Lower lobe of right lung (tissue), 2 donors: ENCODE measurements at regions not wholly inside any gene's neighbourhood (a gene's known extent, or its start where the extent isn't known, plus 50 kb on each side); places are given as distances from the start of the nearest gene placed in this dataset.

Experiments
- ATAC-seq, 2 donors: fragments of 200-7000 bp; cut with Tn5 transposase; one replicate each; pipeline ENCODE4 v1.9.1; 2020 to 2022; ENCODE audit warnings: mild to moderate bottlenecking in 2 of 2, moderate library complexity in 2 of 2
- DNase-seq: peaks from one replicate; pipeline ENCODE4 v3.0.0-alpha.2; 2020
- H3K27ac ChIP-seq: fragments of 200-600 bp; one replicate; pipeline ENCODE4 v1.8.0; 2022
- H3K27me3 ChIP-seq: fragments of 200-600 bp; one replicate; pipeline ENCODE4 v1.8.0; 2022; ENCODE audit warnings: low read depth
- H3K36me3 ChIP-seq: fragments of 200-600 bp; one replicate; pipeline ENCODE4 v1.8.0; 2022; ENCODE audit warnings: mild to moderate bottlenecking
- H3K4me1 ChIP-seq: fragments of 200-600 bp; one replicate; pipeline ENCODE4 v1.8.0; 2022
- H3K4me3 ChIP-seq: fragments of 200-600 bp; one replicate; pipeline ENCODE4 v1.8.0; 2022; ENCODE audit warnings: mild to moderate bottlenecking
- H3K9me3 ChIP-seq: fragments of 200-600 bp; one replicate; pipeline ENCODE4 v1.8.0; 2022
- CTCF ChIP-seq: fragments of 200-600 bp; IDR thresholded peaks from one replicate; pipeline ENCODE4 v1.8.0; 2022; ENCODE audit warnings: antibody characterized with exemption, mild to moderate bottlenecking
- intact Hi-C: fragments of 100-400 bp; cut with DNase I; formaldehyde crosslinking; loops from one replicate; pipeline ENCODE4 v1.11.0; 2022
- donor health status: DM: no; HTN: yes; CAD: no; lungs with severe emphysema.

DNA sequence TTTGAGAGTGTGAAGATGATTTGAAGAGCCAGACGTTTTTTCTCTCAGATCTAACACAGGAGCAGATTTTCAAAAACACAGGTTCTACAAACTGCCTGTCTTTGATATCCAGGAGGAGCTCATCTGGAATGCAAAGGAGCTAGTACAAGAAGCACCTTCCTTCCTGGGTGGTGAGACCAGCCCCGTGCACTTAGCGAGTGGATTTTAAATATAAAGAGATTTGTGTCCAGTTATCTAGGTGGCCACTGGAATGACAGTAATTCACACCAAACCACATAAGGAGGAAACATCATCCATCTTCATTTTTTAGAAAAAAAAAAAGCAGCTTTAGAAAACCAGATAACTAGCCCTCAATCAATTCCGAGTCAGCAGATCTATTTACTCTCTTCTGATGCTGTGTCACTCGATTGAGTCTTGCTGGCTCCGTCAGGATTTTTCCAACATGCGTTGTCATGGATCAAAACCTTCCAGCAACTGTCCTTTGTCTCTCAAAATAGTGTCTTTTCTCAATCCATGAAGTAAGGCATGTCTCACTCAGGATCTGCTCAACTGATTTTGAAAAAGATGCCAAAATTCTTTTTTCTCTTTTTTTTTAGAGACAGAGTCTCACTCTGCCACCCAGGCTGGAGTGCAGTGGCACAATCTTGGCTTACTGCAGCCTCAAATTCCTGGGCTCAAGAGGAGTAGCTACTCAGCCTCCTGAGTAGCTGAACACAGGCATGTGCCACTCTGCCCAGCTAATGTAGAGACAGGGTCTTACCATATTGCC, 451.2 kb upstream of the PSMD7 start:
- DNase-seq (no peak), ATAC-seq (no peak)
- H3K36me3 ChIP-seq: no peaks in the 10 kb centered on the region
- no peaks in the 10 kb centered on the region for H3K4me1 ChIP-seq
- no peak overlapping the region for H3K4me3 ChIP-seq
- H3K27me3 ChIP-seq: no peaks in the 10 kb centered on the region
- H3K27ac ChIP-seq: no peak overlapping the region
- H3K9me3 ChIP-seq: no peaks in the 10 kb centered on the region
- intact Hi-C loops: no loop called here
- no peak for TF ChIP-seq CTCF

GRCh38 chr16:73840728-73841127, 455.9 kb upstream of the PSMD7 start:
- intact Hi-C loops: no loop called here
- TF ChIP-seq CTCF: no peak

GRCh38 chr16:73831220-73831619, 465.4 kb upstream of the PSMD7 start:
- Histone ChIP-seq H3K27me3 (no peaks in the 10 kb centered on the region), H3K27ac (no peak overlapping the region), H3K36me3 (no peaks in the 10 kb centered on the region), H3K9me3 (no peaks in the 10 kb centered on the region), H3K4me3 (no peak overlapping the region), H3K4me1 (no peaks in the 10 kb centered on the region)
- DNase-seq (no peak), ATAC-seq (no peak)
- TF ChIP-seq CTCF: no peak
- intact Hi-C loops: no loop called here

More at GRCh38 chr16:73840728-73841127, 455.9 kb upstream of the PSMD7 start:
- H3K27ac ChIP-seq: no peak overlapping the region
- H3K27me3 ChIP-seq: no peaks in the 10 kb centered on the region
- ATAC-seq (no peak), DNase-seq (no peak)
- H3K36me3 ChIP-seq: no peaks in the 10 kb centered on the region
- no peaks in the 10 kb centered on the region for H3K4me1 ChIP-seq
- no peak overlapping the region for H3K4me3 ChIP-seq
- no peaks in the 10 kb centered on the region for H3K9me3 ChIP-seq

- Histone ChIP-seq H3K4me3 (no peak overlapping the region), H3K27me3 (no peaks in the 10 kb centered on the region), H3K4me1 (no peaks in the 10 kb centered on the region), H3K27ac (no peak overlapping the region), H3K36me3 (no peaks in the 10 kb centered on the region), H3K9me3 (no peaks in the 10 kb centered on the region)
- ATAC-seq: no peak
- intact Hi-C loops: no loop called here
- TF ChIP-seq CTCF: no peak
- DNase-seq: no peak
These were observed 473.3 kb upstream of the PSMD7 start for GRCh38 chr16:73823205-73823849.

- TF ChIP-seq CTCF: no peak
- ATAC-seq (no peak), DNase-seq (no peak)
- no peaks in the 10 kb centered on the region for H3K4me1 ChIP-seq
- H3K27ac ChIP-seq: no peak overlapping the region
- no peaks in the 10 kb centered on the region for H3K27me3 ChIP-seq
- intact Hi-C loops: no loop called here
- no peak overlapping the region for H3K4me3 ChIP-seq
- H3K36me3 ChIP-seq: no peaks in the 10 kb centered on the region
- no peaks in the 10 kb centered on the region for H3K9me3 ChIP-seq
These were observed 478.9 kb upstream of the PSMD7 start for GRCh38 chr16:73817526-73818324.
